ENCODE measurements at regions not wholly inside any gene's neighbourhood (a gene's known extent, or its start where the extent isn't known, plus 50 kb on each side); places are given as distances from the start of the nearest gene placed in this dataset.

GRCh38 chr6:150799276-150799805 lies 66.2 kb upstream of the MTHFD1L start:
- no peak overlapping the region for H3K4me3 ChIP-seq
- no peaks in the 10 kb centered on the region for H3K27me3 ChIP-seq
- H3K27ac ChIP-seq, result no peak overlapping the region
- H3K4me1 ChIP-seq, result no peaks in the 10 kb centered on the region
- no peak for TF ChIP-seq CTCF (IDR thresholded peaks at IDR 0.05)
- DNase-seq (ENCODE audit: low spot score in 2 of 2), result no peak
- H3K36me3 ChIP-seq, result peaks cover 0 to 3% of the 10 kb centered on the region in 2 donors
- H3K9me3 ChIP-seq, result no peaks in the 10 kb centered on the region
- intact Hi-C loops (cut with DNase I), result no loop called here

GRCh38 chr6:150800674-150801314 lies 64.7 kb upstream of the MTHFD1L start:
- no peak for TF ChIP-seq CTCF (IDR thresholded peaks at IDR 0.05)
- H3K27me3 ChIP-seq, result no peaks in the 10 kb centered on the region
- H3K4me3 ChIP-seq, result no peak overlapping the region
- peaks cover 0 to 7% of the 10 kb centered on the region in 2 donors for H3K36me3 ChIP-seq
- no peaks in the 10 kb centered on the region for H3K9me3 ChIP-seq
- H3K4me1 ChIP-seq, result no peaks in the 10 kb centered on the region
- H3K27ac ChIP-seq, result no peak overlapping the region
- DNase-seq (ENCODE audit: low spot score in 2 of 2), result no peak
- intact Hi-C loops (cut with DNase I), result no loop called here

GRCh38 chr6:150806790-150807189 lies 58.7 kb upstream of the MTHFD1L start:
- no peak overlapping the region for H3K4me3 ChIP-seq
- no peaks in the 10 kb centered on the region for H3K4me1 ChIP-seq
- intact Hi-C loops (cut with DNase I), result no loop called here
- no peaks in the 10 kb centered on the region for H3K9me3 ChIP-seq
- no peaks in the 10 kb centered on the region for H3K27me3 ChIP-seq
- peaks cover 0 to 22% of the 10 kb centered on the region in 2 donors for H3K36me3 ChIP-seq
- no peak for TF ChIP-seq CTCF (IDR thresholded peaks at IDR 0.05)
- no peak for DNase-seq (ENCODE audit: low spot score in 2 of 2)
- H3K27ac ChIP-seq, result no peak overlapping the region

GRCh38 chr6:150813319-150813992 lies 52.0 kb upstream of the MTHFD1L start:
- H3K36me3 ChIP-seq, result peaks cover 0 to 15% of the 10 kb centered on the region in 2 donors
- no peak overlapping the region for H3K4me3 ChIP-seq
- intact Hi-C loops (cut with DNase I), result loop anchor here (5.0 kb wide), 2 partner anchors 211 to 881 kb away; no protein-coding TSS in a partner anchor
- no peaks in the 10 kb centered on the region for H3K27me3 ChIP-seq
- TF ChIP-seq CTCF (IDR thresholded peaks at IDR 0.05), result no peak
- peaks cover 0 to 8% of the 10 kb centered on the region in 2 donors for H3K4me1 ChIP-seq
- H3K27ac ChIP-seq, result peak overlapping the region in 1 of 2 donors; percentile 22
- no peaks in the 10 kb centered on the region for H3K9me3 ChIP-seq
- DNase-seq (ENCODE audit: low spot score in 2 of 2), result no peak

GRCh38 chr6:150813993-150814359 lies 51.5 kb upstream of the MTHFD1L start:
- no peak for DNase-seq (ENCODE audit: low spot score in 2 of 2)
- Histone ChIP-seq H3K27me3 (no peaks in the 10 kb centered on the region), H3K4me3 (no peak overlapping the region), H3K27ac (peak overlapping the region in 1 of 2 donors; percentile 28), H3K9me3 (no peaks in the 10 kb centered on the region), H3K36me3 (peaks cover 0 to 13% of the 10 kb centered on the region in 2 donors), H3K4me1 (peaks cover 0 to 8% of the 10 kb centered on the region in 2 donors)
- TF ChIP-seq CTCF (IDR thresholded peaks at IDR 0.05), result no peak
- intact Hi-C loops (cut with DNase I), result loop anchor here (5.0 kb wide), 2 partner anchors 212 to 882 kb away; no protein-coding TSS in a partner anchor

All from ascending aorta (tissue), 2 donors.